ENCODE measurements at regions not wholly inside any gene's neighbourhood (a gene's known extent, or its start where the extent isn't known, plus 50 kb on each side); places are given as distances from the start of the nearest gene placed in this dataset.

DNA sequence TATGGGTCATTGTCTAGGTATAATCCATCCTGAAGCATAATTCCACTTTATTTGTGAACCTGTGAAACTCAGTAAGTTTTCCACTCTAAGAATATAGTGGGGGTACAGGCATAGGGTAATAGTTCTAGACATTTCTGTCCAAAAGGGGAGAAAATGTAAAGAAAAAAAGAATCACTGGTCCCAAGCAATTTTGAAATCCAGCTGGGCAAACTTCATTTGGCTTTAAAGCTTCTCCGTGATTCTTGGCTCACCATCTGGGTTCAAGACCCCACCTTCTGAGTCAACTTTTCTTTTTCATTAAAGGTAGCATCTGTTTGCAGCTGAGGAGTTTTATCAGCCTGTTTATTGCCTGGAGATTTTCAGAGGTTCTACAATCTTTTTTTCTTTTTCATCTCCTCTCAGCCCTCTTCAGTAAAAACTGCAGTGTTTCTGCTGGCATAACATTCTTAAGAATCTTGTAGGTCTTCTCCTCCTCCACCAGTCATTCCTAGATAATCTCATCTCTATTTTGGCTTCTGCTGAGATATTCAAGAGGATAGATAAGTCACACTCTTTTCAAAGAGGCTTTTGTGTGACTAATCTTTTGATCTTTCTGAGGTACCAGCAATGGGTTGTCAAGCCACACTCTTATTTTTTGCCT is 126.1 kb upstream of the PITX1 start:
- TF ChIP-seq, protein P1, sequence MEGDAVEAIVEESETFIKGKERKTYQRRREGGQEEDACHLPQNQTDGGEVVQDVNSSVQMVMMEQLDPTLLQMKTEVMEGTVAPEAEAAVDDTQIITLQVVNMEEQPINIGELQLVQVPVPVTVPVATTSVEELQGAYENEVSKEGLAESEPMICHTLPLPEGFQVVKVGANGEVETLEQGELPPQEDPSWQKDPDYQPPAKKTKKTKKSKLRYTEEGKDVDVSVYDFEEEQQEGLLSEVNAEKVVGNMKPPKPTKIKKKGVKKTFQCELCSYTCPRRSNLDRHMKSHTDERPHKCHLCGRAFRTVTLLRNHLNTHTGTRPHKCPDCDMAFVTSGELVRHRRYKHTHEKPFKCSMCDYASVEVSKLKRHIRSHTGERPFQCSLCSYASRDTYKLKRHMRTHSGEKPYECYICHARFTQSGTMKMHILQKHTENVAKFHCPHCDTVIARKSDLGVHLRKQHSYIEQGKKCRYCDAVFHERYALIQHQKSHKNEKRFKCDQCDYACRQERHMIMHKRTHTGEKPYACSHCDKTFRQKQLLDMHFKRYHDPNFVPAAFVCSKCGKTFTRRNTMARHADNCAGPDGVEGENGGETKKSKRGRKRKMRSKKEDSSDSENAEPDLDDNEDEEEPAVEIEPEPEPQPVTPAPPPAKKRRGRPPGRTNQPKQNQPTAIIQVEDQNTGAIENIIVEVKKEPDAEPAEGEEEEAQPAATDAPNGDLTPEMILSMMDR (conservative IDR thresholded peaks at IDR 0.05 in 1 of 2, IDR thresholded peaks at IDR 0.05 in 1 of 2; ENCODE audit: extremely low read depth in 1 of 2, insufficient read depth in 1 of 2, low read depth in 1 of 2, low read length in 2 of 2), result no peak
- TF ChIP-seq EZH2 (IDR thresholded peaks at IDR 0.05; ENCODE audit: borderline replicate concordance, low read length), result no peak
